ENCODE measurements at regions not wholly inside any gene's neighbourhood (a gene's known extent, or its start where the extent isn't known, plus 50 kb on each side); places are given as distances from the start of the nearest gene placed in this dataset.
"Not testable (repeated sequence)": the region's sequence is repeated elsewhere in the genome, so short reads cannot be mapped to it uniquely, and the experiment has no call there.

GRCh38 chr1:238690415-238690814 lies 696.0 kb upstream of the CHRM3 start:
- no peak for DNase-seq (ENCODE audit: low read depth)
- no peaks in the 10 kb centered on the region for H3K27me3 ChIP-seq (ENCODE audit: control insufficient read depth, insufficient read depth, low read length)
- no peak for TF ChIP-seq CTCF (IDR thresholded peaks at IDR 0.05; ENCODE audit: insufficient read depth, low read length, poor library complexity, severe bottlenecking)
- no peaks in the 10 kb centered on the region for H3K36me3 ChIP-seq (ENCODE audit: control insufficient read depth, insufficient read depth, low read length)
- H3K4me3 ChIP-seq (ENCODE audit: low read depth, low read length), result no peak overlapping the region

GRCh38 chr1:238684576-238684975 lies 701.8 kb upstream of the CHRM3 start:
- not testable (repeated sequence) for H3K27me3 ChIP-seq (ENCODE audit: control insufficient read depth, insufficient read depth, low read length); H3K4me3 ChIP-seq (ENCODE audit: low read depth, low read length); H3K36me3 ChIP-seq (ENCODE audit: control insufficient read depth, insufficient read depth, low read length); DNase-seq (ENCODE audit: low read depth)

GRCh38 chr1:238681451-238681850 lies 704.9 kb upstream of the CHRM3 start:
- no peak for TF ChIP-seq CTCF (IDR thresholded peaks at IDR 0.05; ENCODE audit: insufficient read depth, low read length, poor library complexity, severe bottlenecking)
- no peaks in the 10 kb centered on the region for H3K27me3 ChIP-seq (ENCODE audit: control insufficient read depth, insufficient read depth, low read length)
- no peak for DNase-seq (ENCODE audit: low read depth)
- H3K36me3 ChIP-seq (ENCODE audit: control insufficient read depth, insufficient read depth, low read length), result no peaks in the 10 kb centered on the region
- H3K4me3 ChIP-seq (ENCODE audit: low read depth, low read length), result no peak overlapping the region

- no peak overlapping the region for H3K4me3 ChIP-seq (ENCODE audit: low read depth, low read length)
- H3K36me3 ChIP-seq (ENCODE audit: control insufficient read depth, insufficient read depth, low read length), result no peaks in the 10 kb centered on the region
- TF ChIP-seq CTCF (IDR thresholded peaks at IDR 0.05; ENCODE audit: insufficient read depth, low read length, poor library complexity, severe bottlenecking), result no peak
Observed at GRCh38 chr1:238681021-238681420, 705.3 kb upstream of the CHRM3 start.

GRCh38 chr1:238677567-238677966 lies 708.8 kb upstream of the CHRM3 start:
- TF ChIP-seq CTCF (IDR thresholded peaks at IDR 0.05; ENCODE audit: insufficient read depth, low read length, poor library complexity, severe bottlenecking), result no peak
- H3K4me3 ChIP-seq (ENCODE audit: low read depth, low read length), result no peak overlapping the region
- no peaks in the 10 kb centered on the region for H3K27me3 ChIP-seq (ENCODE audit: control insufficient read depth, insufficient read depth, low read length)
- no peak for DNase-seq (ENCODE audit: low read depth)
- H3K36me3 ChIP-seq (ENCODE audit: control insufficient read depth, insufficient read depth, low read length), result no peaks in the 10 kb centered on the region

More at GRCh38 chr1:238681021-238681420, 705.3 kb upstream of the CHRM3 start:
- no peak for DNase-seq (ENCODE audit: low read depth)
- H3K27me3 ChIP-seq (ENCODE audit: control insufficient read depth, insufficient read depth, low read length), result no peaks in the 10 kb centered on the region

- no peak for TF ChIP-seq CTCF (IDR thresholded peaks at IDR 0.05; ENCODE audit: insufficient read depth, low read length, poor library complexity, severe bottlenecking)
Observed at GRCh38 chr1:238675221-238675620, 711.1 kb upstream of the CHRM3 start.

More at GRCh38 chr1:238675221-238675620, 711.1 kb upstream of the CHRM3 start:
- Histone ChIP-seq H3K27me3 (ENCODE audit: control insufficient read depth, insufficient read depth, low read length) (no peaks in the 10 kb centered on the region), H3K36me3 (ENCODE audit: control insufficient read depth, insufficient read depth, low read length) (no peaks in the 10 kb centered on the region), H3K4me3 (ENCODE audit: low read depth, low read length) (no peak overlapping the region)
- no peak for DNase-seq (ENCODE audit: low read depth)

All from kidney epithelial cell (primary cell).